ENCODE measurements at regions not wholly inside any gene's neighbourhood (a gene's known extent, or its start where the extent isn't known, plus 50 kb on each side); places are given as distances from the start of the nearest gene placed in this dataset.

DNA sequence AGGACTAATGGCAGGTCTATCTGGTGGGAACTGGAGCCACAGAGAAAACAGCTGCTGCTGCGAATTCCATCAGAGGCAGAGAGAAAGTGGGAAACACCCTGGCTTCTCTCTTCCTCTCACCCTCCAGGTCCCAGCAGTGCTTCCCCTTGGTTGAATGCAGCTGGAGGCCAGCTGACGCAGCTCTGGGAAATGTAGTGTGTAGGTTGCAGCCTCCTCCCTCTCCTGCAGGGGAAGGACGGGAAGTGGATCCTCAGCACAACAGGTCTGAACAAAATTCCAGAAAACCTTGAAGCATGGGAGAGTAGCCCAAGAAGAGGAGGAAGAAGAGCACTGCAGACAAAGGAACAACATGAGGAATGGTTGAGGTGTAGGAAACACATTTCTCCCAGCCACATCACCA is 67.8 kb upstream of the MMP2 start:
- TF ChIP-seq, protein P1, sequence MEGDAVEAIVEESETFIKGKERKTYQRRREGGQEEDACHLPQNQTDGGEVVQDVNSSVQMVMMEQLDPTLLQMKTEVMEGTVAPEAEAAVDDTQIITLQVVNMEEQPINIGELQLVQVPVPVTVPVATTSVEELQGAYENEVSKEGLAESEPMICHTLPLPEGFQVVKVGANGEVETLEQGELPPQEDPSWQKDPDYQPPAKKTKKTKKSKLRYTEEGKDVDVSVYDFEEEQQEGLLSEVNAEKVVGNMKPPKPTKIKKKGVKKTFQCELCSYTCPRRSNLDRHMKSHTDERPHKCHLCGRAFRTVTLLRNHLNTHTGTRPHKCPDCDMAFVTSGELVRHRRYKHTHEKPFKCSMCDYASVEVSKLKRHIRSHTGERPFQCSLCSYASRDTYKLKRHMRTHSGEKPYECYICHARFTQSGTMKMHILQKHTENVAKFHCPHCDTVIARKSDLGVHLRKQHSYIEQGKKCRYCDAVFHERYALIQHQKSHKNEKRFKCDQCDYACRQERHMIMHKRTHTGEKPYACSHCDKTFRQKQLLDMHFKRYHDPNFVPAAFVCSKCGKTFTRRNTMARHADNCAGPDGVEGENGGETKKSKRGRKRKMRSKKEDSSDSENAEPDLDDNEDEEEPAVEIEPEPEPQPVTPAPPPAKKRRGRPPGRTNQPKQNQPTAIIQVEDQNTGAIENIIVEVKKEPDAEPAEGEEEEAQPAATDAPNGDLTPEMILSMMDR (IDR thresholded peaks at IDR 0.05): no peak
- H3K4me1 Mint-ChIP-seq: peaks cover 3% of the 10 kb centered on the region
- Histone ChIP-seq H3K4me3 (replicated peaks in 1 of 3; ENCODE audit: low read depth in 2 of 3, low read length in 3 of 3) (no peak overlapping the region), H3K4me1 (ENCODE audit: control insufficient read depth in 1 of 2, insufficient read depth in 2 of 2, low read length in 2 of 2) (no peaks in the 10 kb centered on the region), H3K79me2 (ENCODE audit: insufficient read depth, low read length) (no peaks in the 10 kb centered on the region), H3K36me3 (replicated peaks in 1 of 2; ENCODE audit: control insufficient read depth in 1 of 2, insufficient read depth in 2 of 2, low read length in 2 of 2) (no peaks in the 10 kb centered on the region), H2AFZ (ENCODE audit: insufficient read depth, low read depth, low read length, poor library complexity, severe bottlenecking) (no peak overlapping the region), H3K9me3 (replicated peaks in 1 of 2; ENCODE audit: control insufficient read depth in 1 of 2, insufficient read depth in 1 of 2, low read length in 2 of 2) (no peaks in the 10 kb centered on the region), H3K27me3 (ENCODE audit: control insufficient read depth in 2 of 2, insufficient read depth in 2 of 2, low read length in 2 of 2) (peaks cover 4 to 17% of the 10 kb centered on the region in 2 donors), H3K4me2 (replicated peaks; ENCODE audit: extremely low read depth, low read length, poor library complexity, severe bottlenecking) (no peak overlapping the region), H4K20me1 (ENCODE audit: insufficient read depth, low read length) (no peaks in the 10 kb centered on the region), H3K9ac (ENCODE audit: insufficient read depth, low read length, poor library complexity, severe bottlenecking) (no peak overlapping the region), H3K27ac (ENCODE audit: low read depth in 1 of 2, low read length in 2 of 2) (no peak overlapping the region)
- no peaks in the 10 kb centered on the region for H3K36me3 Mint-ChIP-seq
- WGBS (ENCODE audit: insufficient coverage): 86% methylated on average over 1 of the region's 3 CpGs
- peaks cover 12 to 23% (median 12%) of the 10 kb centered on the region in 3 donors for H3K27me3 Mint-ChIP-seq (ENCODE audit: low read depth in 3 of 3)
- no peak overlapping the region for H3K27ac Mint-ChIP-seq
- H3K9me3 Mint-ChIP-seq: peaks cover 0 to 3% (median 0%) of the 10 kb centered on the region in 7 donors
- intact Hi-C loops (cut with micrococcal nuclease): no loop called here
- no peak for DNase-seq
- H3K4me3 Mint-ChIP-seq: no peak overlapping the region

DNA sequence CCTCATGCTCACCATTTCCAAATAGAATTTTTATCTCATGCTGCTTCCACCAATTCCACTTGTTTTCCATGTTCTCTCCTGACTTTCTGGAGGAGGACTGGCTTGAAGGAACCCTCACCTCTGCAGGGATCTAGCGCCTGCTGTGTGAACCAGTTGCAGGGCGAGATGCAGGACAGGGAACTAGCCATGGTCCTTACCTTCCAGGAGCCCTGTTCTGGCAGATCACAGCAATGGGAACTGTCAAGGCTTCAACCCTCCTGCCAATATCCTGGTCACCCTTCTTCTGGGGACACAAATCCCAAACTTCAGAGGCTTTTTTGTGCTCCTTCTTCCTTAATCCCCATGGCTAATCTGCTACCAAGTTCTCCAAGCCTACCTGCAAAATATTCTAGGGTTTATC is 60.4 kb upstream of the MMP2 start:
- peaks cover 27 to 30% (median 28%) of the 10 kb centered on the region in 3 donors for H3K27me3 Mint-ChIP-seq (ENCODE audit: low read depth in 3 of 3)
- Histone ChIP-seq H3K27ac (ENCODE audit: low read depth in 1 of 2, low read length in 2 of 2) (no peak overlapping the region), H4K20me1 (ENCODE audit: insufficient read depth, low read length) (no peaks in the 10 kb centered on the region), H2AFZ (ENCODE audit: insufficient read depth, low read depth, low read length, poor library complexity, severe bottlenecking) (no peak overlapping the region), H3K9me3 (replicated peaks in 1 of 2; ENCODE audit: control insufficient read depth in 1 of 2, insufficient read depth in 1 of 2, low read length in 2 of 2) (no peaks in the 10 kb centered on the region), H3K9ac (ENCODE audit: insufficient read depth, low read length, poor library complexity, severe bottlenecking) (no peak overlapping the region), H3K4me1 (ENCODE audit: control insufficient read depth in 1 of 2, insufficient read depth in 2 of 2, low read length in 2 of 2) (no peaks in the 10 kb centered on the region), H3K4me3 (replicated peaks in 1 of 3; ENCODE audit: low read depth in 2 of 3, low read length in 3 of 3) (no peak overlapping the region), H3K27me3 (ENCODE audit: control insufficient read depth in 2 of 2, insufficient read depth in 2 of 2, low read length in 2 of 2) (peaks cover 6 to 19% of the 10 kb centered on the region in 2 donors), H3K36me3 (replicated peaks in 1 of 2; ENCODE audit: control insufficient read depth in 1 of 2, insufficient read depth in 2 of 2, low read length in 2 of 2) (no peaks in the 10 kb centered on the region), H3K79me2 (ENCODE audit: insufficient read depth, low read length) (no peaks in the 10 kb centered on the region), H3K4me2 (replicated peaks; ENCODE audit: extremely low read depth, low read length, poor library complexity, severe bottlenecking) (no peak overlapping the region)
- H3K4me3 Mint-ChIP-seq: no peak overlapping the region
- no CpG with 5 or more reads among the region's 2 CpGs for WGBS (ENCODE audit: insufficient coverage)
- H3K4me1 Mint-ChIP-seq: peaks cover 6% of the 10 kb centered on the region
- no peaks in the 10 kb centered on the region for H3K36me3 Mint-ChIP-seq
- no peak for DNase-seq
- TF ChIP-seq, protein P1 (IDR thresholded peaks at IDR 0.05): no peak
- intact Hi-C loops (cut with micrococcal nuclease): no loop called here
- H3K9me3 Mint-ChIP-seq: peaks cover 0 to 3% (median 0%) of the 10 kb centered on the region in 7 donors
- H3K27ac Mint-ChIP-seq: no peak overlapping the region
